A549 (cell line): ENCODE measurements at regions not wholly inside any gene's neighbourhood (a gene's known extent, or its start where the extent isn't known, plus 50 kb on each side); places are given as distances from the start of the nearest gene placed in this dataset.

Experiments
- ATAC-seq, 2 experiments: fragments of 200-7000 bp in 1 of 2; fragments of >200 bp in 1 of 2; cut with Nextera tagmentation in 1 of 2; cut with Tn5 transposase in 1 of 2; 3 replicates each; pipeline versions ENCODE4 v1.8.0 to v1.9.1; 2018 to 2020; ENCODE audit warnings: mild to moderate bottlenecking in 1 of 2, moderate library complexity in 1 of 2
- CTCF ChIA-PET: fragments of 300-600 bp; sonication (Branson Sonifier 250); formaldehyde crosslinking; extraction: SDS; loops from one replicate; lab custom pipeline; 2021; ENCODE audit warnings: antibody characterized with exemption, inconsistent platforms; lab: Yijun Ruan, JAX
- POLR2A ChIA-PET: fragments of 350-600 bp; formaldehyde crosslinking; extraction: SDS; loops from one replicate; lab custom pipeline; 2021; ENCODE audit warnings: antibody characterized with exemption, inconsistent platforms; lab: Yijun Ruan, JAX
- DNase-seq, 2 experiments: peaks; one replicate each; pipeline versions ENCODE4 v3.0.0 to v3.0.0-alpha.2; 2011 to 2016; ENCODE audit warnings: low read depth in 1 of 2, low spot score in 1 of 2
- FAIRE-seq: peaks from 2 replicates; lab custom pipeline; 2011; peaks lifted over from hg19 to GRCh38; lab: Jason Lieb, UNC
- H3K27ac ChIP-seq, 2 experiments: fragments of >200 bp; sonication (Bioruptor Twin); formaldehyde crosslinking; 3 replicates each; pipeline ENCODE4 v1.5.1; 2016 to 2017
- H3K4me1 ChIP-seq: fragments of >200 bp; sonication (Bioruptor Twin); formaldehyde crosslinking; 3 replicates; pipeline ENCODE4 v1.6.1; 2016
- H3K4me2 ChIP-seq: fragments of >200 bp; sonication (Bioruptor Twin); formaldehyde crosslinking; 3 replicates; pipeline ENCODE4 v1.6.1; 2016
- H3K4me3 ChIP-seq: fragments of >200 bp; sonication (Bioruptor Twin); formaldehyde crosslinking; 3 replicates; pipeline ENCODE4 v1.5.1; 2016
- H3K9me3 ChIP-seq: fragments of >200 bp; sonication (Bioruptor Twin); formaldehyde crosslinking; 3 replicates; pipeline ENCODE4 v1.6.1; 2016
- CBX2 ChIP-seq: fragments of 200-600 bp; sonication (generic); IDR thresholded peaks from 2 replicates; pipeline ENCODE4 v1.6.1; 2016; ENCODE audit warnings: low read depth, mild to moderate bottlenecking, borderline replicate concordance
- CEBPB ChIP-seq, 2 experiments: fragments of >200 bp in 1 of 2; sonication (Bioruptor Twin) in 1 of 2; formaldehyde crosslinking in 1 of 2; IDR thresholded peaks; 2 replicates each; pipeline ENCODE4 v1.6.1; 2012 to 2016
- FOSL2 ChIP-seq, 2 experiments: fragments of 450-650 bp in 1 of 2; fragments of >200 bp in 1 of 2; sonication (Bioruptor Twin) in 1 of 2; formaldehyde crosslinking; IDR thresholded peaks; 2 replicates each; pipeline versions ENCODE4 v1.5.0 to v1.6.1; 2016 to 2020; ENCODE audit warnings: mild to moderate bottlenecking in 1 of 2, moderate library complexity in 1 of 2
- FOXS1 ChIP-seq: fragments of 250-450 bp; sonication (Bioruptor Pico); IDR thresholded peaks from 2 replicates; pipeline ENCODE4 v1.5.0; 2020; ENCODE audit warnings: mild to moderate bottlenecking, moderate library complexity
- HEYL ChIP-seq: fragments of 250-450 bp; sonication (Bioruptor Pico); IDR thresholded peaks from 2 replicates; pipeline ENCODE4 v1.8.0; 2021; ENCODE audit warnings: mild to moderate bottlenecking, moderate library complexity
- HOXB13 ChIP-seq: fragments of 250-450 bp; sonication (Bioruptor Pico); IDR thresholded peaks from 2 replicates; pipeline ENCODE4 v1.5.0; 2020; ENCODE audit warnings: low read depth, mild to moderate bottlenecking, moderate library complexity
- HOXB5 ChIP-seq: fragments of 250-450 bp; sonication (Bioruptor Pico); IDR thresholded peaks from 2 replicates; pipeline ENCODE4 v1.5.0; 2020; ENCODE audit warnings: mild to moderate bottlenecking, moderate library complexity
- JUN ChIP-seq, 2 experiments: fragments of >200 bp; sonication (Bioruptor Twin); formaldehyde crosslinking; IDR thresholded peaks; 2 replicates in 1 of 2; 3 replicates in 1 of 2; pipeline ENCODE4 v1.6.1; 2016 to 2017
- JUNB ChIP-seq: fragments of >200 bp; sonication (Bioruptor Twin); formaldehyde crosslinking; IDR thresholded peaks from 2 replicates; pipeline ENCODE4 v1.6.1; 2016
- MAZ ChIP-seq: fragments of 150-350 bp; IDR thresholded peaks from 2 replicates; pipeline ENCODE4 v1.6.1; 2014; ENCODE audit warnings: antibody characterized with exemption, low read depth, low read length, borderline replicate concordance
- NPAS2 ChIP-seq: fragments of 250-450 bp; sonication (Bioruptor Pico); IDR thresholded peaks from 2 replicates; pipeline ENCODE4 v1.8.0; 2022; ENCODE audit warnings: mild to moderate bottlenecking, moderate library complexity, borderline replicate concordance
- NR3C1 ChIP-seq: fragments of >200 bp; sonication (Bioruptor Twin); formaldehyde crosslinking; IDR thresholded peaks from 3 replicates; pipeline ENCODE4 v1.6.1; 2017
- PHF8 ChIP-seq: fragments of 200-600 bp; sonication (generic); IDR thresholded peaks from 2 replicates; pipeline ENCODE4 v1.6.1; 2016; ENCODE audit warnings: low read depth, mild to moderate bottlenecking, antibody characterized with exemption, moderate library complexity, borderline replicate concordance
- POLR2AphosphoS2 ChIP-seq: conservative IDR thresholded peaks from 2 replicates; pipeline ENCODE4 v1.6.1; 2012; ENCODE audit warnings: low read length, improper control_type of control experiment, inconsistent platforms
- RCOR1 ChIP-seq: fragments of 150-350 bp; IDR thresholded peaks from 2 replicates; pipeline ENCODE4 v1.6.1; 2014; ENCODE audit warnings: antibody characterized with exemption, low read length, low read depth
- REST ChIP-seq: fragments of 200-600 bp; sonication (generic); IDR thresholded peaks from 2 replicates; pipeline ENCODE4 v1.6.1; 2016; ENCODE audit warnings: antibody characterized with exemption, mild to moderate bottlenecking, moderate library complexity
- RNF2 ChIP-seq: fragments of 200-600 bp; sonication (generic); IDR thresholded peaks from 2 replicates; pipeline ENCODE4 v1.6.1; 2016; ENCODE audit warnings: low read depth, mild to moderate bottlenecking, antibody characterized with exemption, moderate library complexity, borderline replicate concordance
- SREBF2 ChIP-seq: fragments of 450-650 bp; IDR thresholded peaks from 2 replicates; pipeline ENCODE4 v1.6.1; 2014; ENCODE audit warnings: mild to moderate bottlenecking, moderate library complexity
- TFCP2L1 ChIP-seq: fragments of 250-450 bp; sonication (Bioruptor Pico); IDR thresholded peaks from 2 replicates; pipeline ENCODE4 v1.5.0; 2021; ENCODE audit warnings: mild to moderate bottlenecking
- ZNF302 ChIP-seq: fragments of 250-450 bp; sonication (Bioruptor Pico); IDR thresholded peaks from 2 replicates; pipeline ENCODE4 v1.9.0; 2021; ENCODE audit warnings: inconsistent platforms, mild to moderate bottlenecking, moderate library complexity
- WGBS: methylation state at CpG from one replicate; pipeline ENCODE4 v1.1.6; 2017; ENCODE audit errors: missing lambda C conversion rate; 5-methylcytosine and 5-hydroxymethylcytosine counted together
- TF ChIP-seq, protein P1 (sequence below): fragments of 450-650 bp; IDR thresholded peaks from 2 replicates; pipeline ENCODE4 v1.6.1; 2014; ENCODE audit warnings: antibody characterized with exemption
- TF ChIP-seq, protein P2 (sequence below): fragments of 150-350 bp; IDR thresholded peaks from 2 replicates; pipeline ENCODE4 v1.6.1; 2014; ENCODE audit warnings: low read depth, mild to moderate bottlenecking, low read length
- TF ChIP-seq, protein P3 (sequence below): fragments of >200 bp; sonication (Bioruptor Twin); formaldehyde crosslinking; IDR thresholded peaks from 3 replicates; pipeline ENCODE4 v1.6.1; 2016

- peak overlapping the region; percentile 29; the same call in 1 of the 3 replicates for H3K4me3 ChIP-seq
- DNase-seq (peak in 1 of 2 experiments; percentile 8), ATAC-seq (no peak; a peak in 1 of 6 replicates), FAIRE-seq (no peak)
- H3K9me3 ChIP-seq = no peaks in the 10 kb centered on the region
- ChIA-PET CTCF (no interaction called here), POLR2A (no interaction called here)
- TF ChIP-seq HOXB5 (CRISPR knock-in tag) (no peak), MAZ (no peak), FOSL2 (IDR thresholded peaks at IDR 0.05) (no peak), FOSL2 (CRISPR knock-in tag; IDR thresholded peaks at IDR 0.05) (no peak), HOXB13 (CRISPR knock-in tag) (no peak), RNF2 (no peak), CBX2 (no peak), FOXS1 (CRISPR knock-in tag) (no peak), SREBF2 (no peak), RCOR1 (no peak), HEYL (no peak), POLR2AphosphoS2 (no peak)
- TF ChIP-seq, protein P1, sequence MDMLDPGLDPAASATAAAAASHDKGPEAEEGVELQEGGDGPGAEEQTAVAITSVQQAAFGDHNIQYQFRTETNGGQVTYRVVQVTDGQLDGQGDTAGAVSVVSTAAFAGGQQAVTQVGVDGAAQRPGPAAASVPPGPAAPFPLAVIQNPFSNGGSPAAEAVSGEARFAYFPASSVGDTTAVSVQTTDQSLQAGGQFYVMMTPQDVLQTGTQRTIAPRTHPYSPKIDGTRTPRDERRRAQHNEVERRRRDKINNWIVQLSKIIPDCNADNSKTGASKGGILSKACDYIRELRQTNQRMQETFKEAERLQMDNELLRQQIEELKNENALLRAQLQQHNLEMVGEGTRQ = no peak
- TF ChIP-seq, protein P2, sequence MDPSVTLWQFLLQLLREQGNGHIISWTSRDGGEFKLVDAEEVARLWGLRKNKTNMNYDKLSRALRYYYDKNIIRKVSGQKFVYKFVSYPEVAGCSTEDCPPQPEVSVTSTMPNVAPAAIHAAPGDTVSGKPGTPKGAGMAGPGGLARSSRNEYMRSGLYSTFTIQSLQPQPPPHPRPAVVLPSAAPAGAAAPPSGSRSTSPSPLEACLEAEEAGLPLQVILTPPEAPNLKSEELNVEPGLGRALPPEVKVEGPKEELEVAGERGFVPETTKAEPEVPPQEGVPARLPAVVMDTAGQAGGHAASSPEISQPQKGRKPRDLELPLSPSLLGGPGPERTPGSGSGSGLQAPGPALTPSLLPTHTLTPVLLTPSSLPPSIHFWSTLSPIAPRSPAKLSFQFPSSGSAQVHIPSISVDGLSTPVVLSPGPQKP = no peak
- H3K4me1 ChIP-seq = no peaks in the 10 kb centered on the region
- no peak overlapping the region for H3K27ac ChIP-seq
- H3K4me2 ChIP-seq = peak overlapping the region; percentile 42
- 8% methylated on average over 8 of the region's 8 CpGs for WGBS
These were observed 382.8 kb downstream of the KLHL4 start for GRCh38 chrX:87900320-87900908.

DNA sequence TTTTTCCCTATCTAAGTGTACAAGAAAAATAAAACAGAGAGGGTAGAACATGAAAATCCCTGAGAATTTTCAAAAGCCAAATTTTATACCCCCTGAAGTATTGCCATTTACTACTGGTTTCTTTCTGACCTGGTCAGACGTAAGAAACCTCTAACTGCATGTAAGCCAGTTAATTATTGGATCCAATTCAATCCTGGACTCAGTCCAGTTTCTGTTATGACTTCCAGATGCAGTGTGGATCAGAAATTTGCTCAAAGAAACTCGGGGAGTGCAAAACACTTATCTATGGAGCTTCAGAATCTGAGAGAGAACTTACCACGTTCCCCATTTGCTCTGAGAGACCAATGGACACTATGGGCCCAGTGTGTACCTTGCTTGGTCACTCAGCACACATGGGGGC is 383.5 kb downstream of the KLHL4 start:
- no peaks in the 10 kb centered on the region for H3K9me3 ChIP-seq
- ATAC-seq = no peak
- WGBS = 2% methylated on average over 3 of the region's 3 CpGs

DNA sequence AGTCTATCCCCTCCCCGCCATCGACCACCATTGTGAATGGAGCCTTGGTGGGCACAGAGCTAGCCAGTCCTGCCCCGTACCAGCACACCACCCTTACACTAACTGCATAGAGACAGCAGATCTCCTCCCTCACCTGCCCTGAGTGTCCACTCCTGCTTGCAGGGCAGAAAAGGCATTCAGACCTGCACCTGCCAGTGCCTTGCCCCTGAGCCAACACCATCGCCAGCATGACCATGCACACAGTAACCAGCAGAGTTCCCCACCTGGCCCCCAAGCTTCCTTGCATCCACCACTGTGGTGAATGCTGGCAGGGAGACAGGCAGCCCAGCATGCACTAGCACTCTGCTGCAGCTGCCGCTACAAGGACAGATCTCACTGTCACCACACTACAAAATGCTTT is 397.1 kb downstream of the KLHL4 start:
- no peak overlapping the region for H3K4me2 ChIP-seq
- no peak overlapping the region for H3K27ac ChIP-seq
- DNase-seq (no peak), FAIRE-seq (no peak), ATAC-seq (no peak)
- no peaks in the 10 kb centered on the region for H3K4me1 ChIP-seq
- H3K4me3 ChIP-seq = no peak overlapping the region
- CTCF ChIA-PET = no interaction called here
- POLR2A ChIA-PET = no interaction called here
- TF ChIP-seq NR3C1 (no peak), ZNF302 (CRISPR knock-in tag) (no peak), JUNB (no peak), PHF8 (no peak), POLR2AphosphoS2 (no peak), CEBPB (IDR thresholded peaks at IDR 0.05) (no peak), MAZ (no peak), REST (no peak), TFCP2L1 (no peak), JUN (IDR thresholded peaks at IDR 0.05) (no peak)
- TF ChIP-seq, protein P3, sequence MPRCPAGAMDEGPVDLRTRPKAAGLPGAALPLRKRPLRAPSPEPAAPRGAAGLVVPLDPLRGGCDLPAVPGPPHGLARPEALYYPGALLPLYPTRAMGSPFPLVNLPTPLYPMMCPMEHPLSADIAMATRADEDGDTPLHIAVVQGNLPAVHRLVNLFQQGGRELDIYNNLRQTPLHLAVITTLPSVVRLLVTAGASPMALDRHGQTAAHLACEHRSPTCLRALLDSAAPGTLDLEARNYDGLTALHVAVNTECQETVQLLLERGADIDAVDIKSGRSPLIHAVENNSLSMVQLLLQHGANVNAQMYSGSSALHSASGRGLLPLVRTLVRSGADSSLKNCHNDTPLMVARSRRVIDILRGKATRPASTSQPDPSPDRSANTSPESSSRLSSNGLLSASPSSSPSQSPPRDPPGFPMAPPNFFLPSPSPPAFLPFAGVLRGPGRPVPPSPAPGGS = no peak
- H3K9me3 ChIP-seq = no peaks in the 10 kb centered on the region
- 27% methylated on average over 3 of the region's 5 CpGs for WGBS

More for the DNA sequence above, 383.5 kb downstream of the KLHL4 start:
- Histone ChIP-seq H3K4me2 (peak overlapping the region; percentile 42; the same call in 2 of the 3 replicates), H3K27ac (no peak overlapping the region), H3K4me1 (no peaks in the 10 kb centered on the region), H3K4me3 (no peak overlapping the region; the same call in 2 of the 3 replicates)
- FAIRE-seq = no peak
- no peak for TF ChIP-seq NPAS2 (CRISPR knock-in tag)
- ChIA-PET CTCF (no interaction called here), POLR2A (no interaction called here)
- DNase-seq = no peak
